Esophagus squamous epithelium (tissue), 4 donors: ENCODE measurements at regions not wholly inside any gene's neighbourhood (a gene's known extent, or its start where the extent isn't known, plus 50 kb on each side); places are given as distances from the start of the nearest gene placed in this dataset.

ENCODE experiments used
- CTCF ChIP-seq, 6 experiments: fragments of 450-650 bp in 4 of 6; fragments of 200-600 bp in 2 of 6; sonication (generic) in 2 of 6; IDR thresholded peaks; one replicate each; pipeline ENCODE4 v1.5.1; 2016 to 2019; ENCODE audit warnings: antibody characterized with exemption in 6 of 6, mild to moderate bottlenecking in 4 of 6, moderate library complexity in 4 of 6
- POLR2A ChIP-seq, 4 donors: fragments of 450-650 bp; IDR thresholded peaks; one replicate each; pipeline ENCODE4 v1.6.1; 2017; ENCODE audit warnings: antibody characterized with exemption in 4 of 4, mild to moderate bottlenecking in 4 of 4, moderate library complexity in 3 of 4

DNA sequence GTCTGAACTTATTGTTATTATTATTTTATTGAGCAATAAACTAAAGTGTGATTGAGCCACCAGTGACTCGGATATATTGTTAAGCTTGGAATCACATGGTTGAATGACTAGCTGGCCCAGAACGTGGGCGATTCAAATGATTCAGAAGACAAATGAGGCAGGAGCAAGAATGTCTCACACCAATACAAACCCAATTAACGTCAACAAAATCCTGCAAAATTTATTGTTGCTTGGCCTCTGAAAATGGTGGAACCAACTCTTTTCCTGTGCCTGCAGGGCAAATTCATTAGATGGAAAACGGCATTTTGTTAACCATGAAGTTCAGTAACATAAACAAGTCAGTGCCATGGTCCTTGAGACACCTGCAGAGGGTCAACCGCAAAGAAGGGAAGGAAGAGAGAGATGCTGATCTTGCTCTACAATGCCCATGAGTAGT is 482.0 kb downstream of the SETD4 start:
- TF ChIP-seq CTCF (IDR thresholded peaks at IDR 0.05) (no peak), POLR2A (IDR thresholded peaks at IDR 0.05) (no peak)
